ENCODE measurements at regions not wholly inside any gene's neighbourhood (a gene's known extent, or its start where the extent isn't known, plus 50 kb on each side); places are given as distances from the start of the nearest gene placed in this dataset.

- no peak overlapping the region for H3K27ac ChIP-seq
- no peaks in the 10 kb centered on the region for H3K4me1 ChIP-seq
- peaks cover 0 to 12% (median 0%) of the 10 kb centered on the region in 7 donors for H3K27me3 ChIP-seq
- no peak for TF ChIP-seq CTCF (IDR thresholded peaks at IDR 0.05)
- peaks cover 0 to 4% (median 0%) of the 10 kb centered on the region in 11 donors for H3K9me3 ChIP-seq
- intact Hi-C loops (cut with DNase I), result no loop called here
- no peak for DNase-seq
- H3K4me3 ChIP-seq, result no peak overlapping the region
- H3K36me3 ChIP-seq, result no peaks in the 10 kb centered on the region
- peak in 5 of 8 donors; percentile 68 to 90 (median 74) for ATAC-seq
- WGBS, 2 donors, result 43 to 60% methylated on average over 6 of the region's 6 CpGs
Measured at GRCh38 chrX:67104982-67105757, 438.7 kb upstream of the AR start.

GRCh38 chrX:67100031-67100884, 443.6 kb upstream of the AR start:
- peaks cover 0 to 9% (median 0%) of the 10 kb centered on the region in 7 donors for H3K27me3 ChIP-seq
- WGBS, 2 donors, result 66 to 74% methylated on average over 6 of the region's 6 CpGs
- H3K36me3 ChIP-seq, result no peaks in the 10 kb centered on the region
- no peaks in the 10 kb centered on the region for H3K4me1 ChIP-seq
- TF ChIP-seq CTCF (IDR thresholded peaks at IDR 0.05), result no peak
- H3K9me3 ChIP-seq, result no peaks in the 10 kb centered on the region
- intact Hi-C loops (cut with DNase I), result no loop called here
- no peak overlapping the region for H3K4me3 ChIP-seq
- H3K27ac ChIP-seq, result no peak overlapping the region
- DNase-seq (no peak), ATAC-seq (no peak)

GRCh38 chrX:67094061-67094460, 449.8 kb upstream of the AR start:
- Histone ChIP-seq H3K36me3 (no peaks in the 10 kb centered on the region), H3K9me3 (no peaks in the 10 kb centered on the region), H3K4me3 (no peak overlapping the region), H3K27me3 (no peaks in the 10 kb centered on the region), H3K27ac (no peak overlapping the region), H3K4me1 (no peaks in the 10 kb centered on the region)
- 94 to 97% methylated on average over 2 of the region's 2 CpGs for WGBS, 2 donors
- no peak for ATAC-seq
- TF ChIP-seq CTCF (IDR thresholded peaks at IDR 0.05), result no peak
- DNase-seq, result no peak
- intact Hi-C loops (cut with DNase I), result no loop called here

GRCh38 chrX:67050760-67051159, 411.9 kb upstream of the EDA2R start:
- H3K9me3 ChIP-seq, result no peaks in the 10 kb centered on the region
- H3K4me1 ChIP-seq, result no peaks in the 10 kb centered on the region
- ATAC-seq (no peak), DNase-seq (no peak)
- H3K4me3 ChIP-seq, result no peak overlapping the region
- H3K27ac ChIP-seq, result no peak overlapping the region
- intact Hi-C loops (cut with DNase I), result no loop called here
- H3K36me3 ChIP-seq, result no peaks in the 10 kb centered on the region
- WGBS, 2 donors, result 68 to 81% methylated on average over 1 of the region's 1 CpG
- TF ChIP-seq CTCF (IDR thresholded peaks at IDR 0.05), result no peak
- H3K27me3 ChIP-seq, result peaks cover 0 to 5% (median 0%) of the 10 kb centered on the region in 7 donors

Data from heart right ventricle (tissue), 16 donors.